HG02970 (cell line): ENCODE measurements at regions not wholly inside any gene's neighbourhood (a gene's known extent, or its start where the extent isn't known, plus 50 kb on each side); places are given as distances from the start of the nearest gene placed in this dataset.
"Not testable (repeated sequence)": the region's sequence is repeated elsewhere in the genome, so short reads cannot be mapped to it uniquely, and the experiment has no call there.

Experiments
- ATAC-seq: cut with Tn5 transposase; IDR thresholded peaks from one replicate; pipeline ENCODE4 v1.9.1; 2021; ENCODE audit warnings: mild to moderate bottlenecking, moderate library complexity, moderate number of reproducible peaks; ENCODE audit not compliant: unreplicated experiment, low FRiP score

- no peak for ATAC-seq
Observed at GRCh38 chr6:67883500-67884366, 751.3 kb upstream of the ADGRB3 start.

DNA sequence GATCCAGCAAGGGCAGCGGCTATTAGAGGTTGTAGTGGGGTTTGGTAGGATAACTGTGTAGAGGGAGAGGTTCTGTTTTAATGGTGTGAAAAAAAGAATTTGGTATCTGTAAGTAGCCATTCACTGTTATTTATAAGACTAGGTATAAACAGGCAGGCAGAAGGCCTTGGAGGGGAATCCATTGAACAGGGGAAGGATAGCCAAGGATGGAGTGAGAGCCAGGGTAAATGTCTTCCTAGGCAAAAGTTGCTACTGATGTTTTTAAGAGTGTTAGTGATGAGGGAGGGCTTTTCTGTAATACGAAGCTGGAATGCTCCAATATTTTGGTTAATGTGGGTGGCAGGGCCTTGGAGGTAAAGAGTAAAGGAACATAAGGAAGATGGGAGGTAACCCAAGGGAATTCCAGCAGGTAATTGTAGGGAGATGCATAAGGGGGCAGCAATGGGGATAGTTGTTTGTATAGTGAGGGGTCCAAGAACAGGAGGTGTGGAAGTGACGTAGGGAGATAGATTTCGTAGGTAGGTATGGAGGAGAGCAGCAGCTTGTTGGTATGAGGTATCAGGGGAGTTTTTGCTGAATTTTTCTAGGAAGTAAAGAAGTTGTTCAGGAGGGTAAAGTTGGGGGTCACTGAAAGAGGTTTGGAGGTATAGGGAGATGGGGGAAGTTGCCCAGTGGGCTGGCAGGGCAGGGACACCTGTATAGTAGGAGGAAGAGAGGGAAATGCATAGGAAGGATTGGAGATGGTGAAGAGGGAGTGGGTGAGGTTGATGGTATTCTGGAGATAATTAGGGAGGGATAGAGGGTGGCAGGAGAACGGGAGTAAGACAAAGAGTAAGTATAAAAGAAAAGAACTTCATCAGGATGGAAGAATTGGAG lies 752.4 kb upstream of the ADGRB3 start:
- ATAC-seq, result no peak

DNA sequence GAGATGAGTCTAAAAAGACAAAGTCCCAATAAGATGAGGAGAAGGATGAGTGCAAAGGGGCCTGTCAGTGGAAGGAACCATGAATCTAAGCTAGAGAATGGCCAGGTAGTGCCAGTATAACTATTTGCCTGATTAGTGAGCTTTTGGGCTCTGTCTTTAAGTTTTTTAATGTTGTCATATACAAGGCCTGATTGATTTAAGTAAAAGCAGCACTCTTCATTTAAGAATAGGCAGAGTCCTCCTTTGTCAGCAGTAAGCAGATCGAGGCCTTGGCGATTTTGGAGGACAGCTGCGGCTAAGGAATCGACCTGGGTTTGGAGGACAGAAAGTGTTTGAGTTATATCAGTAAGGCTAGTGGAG lies 753.4 kb upstream of the ADGRB3 start:
- no peak for ATAC-seq

DNA sequence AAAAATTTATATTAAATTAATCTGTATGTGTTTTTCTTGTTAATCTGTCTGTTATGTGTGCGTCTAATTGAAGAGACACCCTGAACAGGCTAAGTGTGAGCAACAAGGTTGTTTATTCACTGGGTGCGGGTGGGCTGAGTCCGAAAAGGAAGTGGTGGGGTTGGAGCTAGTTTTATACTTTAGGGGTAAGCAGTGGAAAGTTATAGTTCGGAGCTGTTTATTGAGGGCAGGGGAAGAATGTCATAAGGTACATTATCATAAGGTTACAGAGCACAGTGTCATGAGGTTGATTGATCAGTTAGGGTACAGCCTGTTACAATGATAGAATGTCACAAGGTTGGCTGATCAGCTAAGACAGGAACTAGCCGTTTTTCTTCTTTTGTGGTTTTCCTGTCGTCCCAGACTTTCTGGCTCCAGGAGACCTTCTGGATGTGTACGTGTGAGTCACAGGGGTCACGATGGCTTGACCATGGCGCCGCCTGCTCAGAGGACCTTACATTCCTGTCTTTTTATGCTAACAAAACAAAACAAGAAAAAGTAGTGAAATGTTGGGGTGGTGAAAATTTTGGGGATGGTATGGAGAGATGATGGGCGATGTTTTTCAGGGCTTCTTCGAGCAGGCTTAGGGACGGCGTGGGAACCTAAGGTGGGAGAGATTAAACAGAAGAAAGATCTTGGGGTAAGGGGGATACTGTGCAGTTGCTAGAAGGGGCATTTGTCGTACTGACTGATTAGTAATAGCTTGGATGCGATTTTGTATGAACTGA lies 754.0 kb upstream of the ADGRB3 start:
- no peak for ATAC-seq

DNA sequence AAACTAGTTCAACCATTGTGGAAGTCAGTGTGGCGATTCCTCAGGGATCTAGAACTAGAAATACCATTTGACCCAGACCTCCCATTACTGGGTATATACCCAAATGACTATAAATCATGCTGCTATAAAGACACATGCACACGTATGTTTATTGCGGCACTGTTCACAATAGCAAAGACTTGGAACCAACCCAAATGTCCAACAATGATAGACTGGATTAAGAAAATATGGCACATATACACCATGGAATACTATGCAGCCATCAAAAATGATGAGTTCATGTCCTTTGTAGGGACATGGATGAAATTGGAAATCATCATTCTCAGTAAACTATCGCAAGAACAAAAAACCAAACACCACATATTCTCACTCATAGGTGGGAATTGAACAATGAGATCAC lies 754.7 kb upstream of the ADGRB3 start:
- ATAC-seq, result not testable (repeated sequence)

DNA sequence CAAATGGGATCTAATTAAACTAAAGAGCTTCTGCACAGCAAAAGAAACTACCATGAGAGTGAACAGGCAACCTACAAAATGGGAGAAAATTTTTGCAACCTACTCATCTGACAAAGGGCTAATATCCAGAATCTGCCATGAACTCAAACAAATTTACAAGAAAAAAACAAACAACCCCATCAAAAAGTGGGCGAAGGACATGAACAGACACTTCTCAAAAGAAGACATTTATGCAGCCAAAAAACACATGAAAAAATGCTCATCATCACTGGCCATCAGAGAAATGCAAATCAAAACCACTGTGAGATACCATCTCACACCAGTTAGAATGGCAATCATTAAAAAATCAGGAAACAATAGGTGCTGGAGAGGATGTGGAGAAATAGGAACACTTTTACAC lies 755.2 kb upstream of the ADGRB3 start:
- not testable (repeated sequence) for ATAC-seq

DNA sequence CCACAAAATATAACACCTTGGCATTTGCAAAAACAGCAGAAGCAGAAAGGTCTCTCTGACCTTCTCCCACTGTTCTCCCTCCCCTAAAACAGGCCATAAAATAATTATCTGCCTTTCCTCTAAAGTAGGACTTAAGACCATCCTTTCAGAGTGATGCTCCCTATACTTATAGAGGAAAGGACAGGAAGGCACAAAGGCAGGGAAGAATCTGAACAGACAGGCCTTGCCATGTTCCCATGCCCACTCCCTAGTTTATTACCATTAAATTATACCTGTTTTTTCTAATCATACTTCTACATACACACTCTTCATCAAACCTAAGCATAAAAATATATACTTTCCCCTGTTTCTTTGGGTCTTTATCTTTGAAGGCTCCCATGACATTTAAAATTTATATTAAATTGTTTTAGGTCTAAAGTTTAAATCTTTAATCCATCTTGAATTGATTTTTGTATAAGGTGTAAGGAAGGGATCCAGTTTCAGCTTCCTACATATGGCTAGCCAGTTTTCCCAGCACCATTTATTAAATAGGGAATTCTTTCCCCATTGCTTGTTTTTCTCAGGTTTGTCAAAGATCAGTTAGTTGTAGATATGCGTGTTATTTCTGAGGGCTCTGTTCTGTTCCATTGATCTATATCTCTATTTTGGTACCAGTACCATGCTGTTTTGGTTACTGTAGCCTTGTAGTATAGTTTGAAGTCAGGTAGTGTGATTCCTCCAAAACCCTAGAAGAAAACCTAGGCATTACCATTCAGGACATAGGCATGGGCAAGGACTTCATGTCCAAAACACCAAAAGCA lies 755.8 kb upstream of the ADGRB3 start:
- ATAC-seq, result not testable (repeated sequence)

- ATAC-seq, result not testable (repeated sequence)
Observed at GRCh38 chr6:67878216-67878615, 756.9 kb upstream of the ADGRB3 start.

DNA sequence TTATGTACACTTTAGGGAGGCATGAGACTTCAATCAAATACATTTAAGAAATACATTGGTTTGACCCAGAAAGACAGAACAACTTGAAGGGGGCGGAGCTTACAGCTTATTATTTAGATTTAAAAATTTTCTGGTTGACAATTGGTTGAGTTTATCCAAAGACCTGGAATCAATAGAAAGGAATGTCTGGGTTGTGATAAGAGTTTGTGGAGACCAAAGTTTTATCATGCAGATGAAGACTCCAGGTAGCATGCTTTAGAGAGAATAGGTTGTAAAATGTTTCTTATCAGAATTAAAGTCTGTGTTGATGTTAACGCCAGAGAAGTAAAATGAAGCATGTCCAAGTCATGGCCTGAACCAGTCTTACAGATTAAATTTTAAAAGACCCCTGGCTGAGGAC lies 757.8 kb upstream of the ADGRB3 start:
- no peak for ATAC-seq

- ATAC-seq, result no peak
Observed at GRCh38 chr6:67875877-67876383, 759.2 kb upstream of the ADGRB3 start.

- no peak for ATAC-seq
Observed at GRCh38 chr6:67870321-67870720, 764.8 kb upstream of the ADGRB3 start.

DNA sequence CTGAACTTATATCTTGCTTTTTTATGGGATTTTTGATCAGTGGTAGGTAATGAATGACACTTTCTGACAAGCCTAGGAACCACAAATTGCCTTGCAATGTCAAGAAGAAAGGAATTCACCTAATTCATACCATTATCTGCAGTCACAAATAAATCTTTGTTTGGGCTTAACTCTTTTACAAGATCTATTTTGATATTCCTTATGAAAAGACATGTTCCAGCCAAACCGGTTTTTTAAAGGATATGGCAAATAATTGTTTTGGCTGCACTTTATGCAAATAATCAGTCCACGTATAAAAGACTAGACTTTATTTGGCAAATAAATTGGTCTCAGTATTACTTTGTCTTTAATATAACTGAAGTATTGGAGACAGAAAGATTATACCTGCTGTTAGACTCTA lies 771.7 kb upstream of the ADGRB3 start:
- no peak for ATAC-seq

DNA sequence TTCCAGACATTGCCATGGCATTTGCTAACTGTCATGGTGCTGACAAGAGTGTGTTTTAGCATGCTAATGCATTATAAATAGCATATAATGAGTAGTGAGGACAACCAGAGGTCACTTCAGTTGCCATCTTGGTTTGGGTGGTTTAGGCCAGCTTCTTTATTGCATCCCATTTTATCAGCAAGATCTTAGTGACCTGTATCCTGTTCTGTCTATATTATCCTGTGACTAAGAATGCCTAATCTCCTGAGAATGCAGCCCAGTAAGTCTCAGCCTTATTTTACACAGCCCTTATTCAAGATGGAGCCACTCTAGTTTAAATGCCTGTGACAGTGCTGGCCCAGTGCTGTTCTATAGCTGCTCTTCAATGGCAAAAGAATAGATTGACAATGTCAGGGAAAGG lies 781.0 kb upstream of the ADGRB3 start:
- no peak for ATAC-seq

- no peak for ATAC-seq
Observed at GRCh38 chr6:67839818-67840217, 795.3 kb upstream of the ADGRB3 start.

DNA sequence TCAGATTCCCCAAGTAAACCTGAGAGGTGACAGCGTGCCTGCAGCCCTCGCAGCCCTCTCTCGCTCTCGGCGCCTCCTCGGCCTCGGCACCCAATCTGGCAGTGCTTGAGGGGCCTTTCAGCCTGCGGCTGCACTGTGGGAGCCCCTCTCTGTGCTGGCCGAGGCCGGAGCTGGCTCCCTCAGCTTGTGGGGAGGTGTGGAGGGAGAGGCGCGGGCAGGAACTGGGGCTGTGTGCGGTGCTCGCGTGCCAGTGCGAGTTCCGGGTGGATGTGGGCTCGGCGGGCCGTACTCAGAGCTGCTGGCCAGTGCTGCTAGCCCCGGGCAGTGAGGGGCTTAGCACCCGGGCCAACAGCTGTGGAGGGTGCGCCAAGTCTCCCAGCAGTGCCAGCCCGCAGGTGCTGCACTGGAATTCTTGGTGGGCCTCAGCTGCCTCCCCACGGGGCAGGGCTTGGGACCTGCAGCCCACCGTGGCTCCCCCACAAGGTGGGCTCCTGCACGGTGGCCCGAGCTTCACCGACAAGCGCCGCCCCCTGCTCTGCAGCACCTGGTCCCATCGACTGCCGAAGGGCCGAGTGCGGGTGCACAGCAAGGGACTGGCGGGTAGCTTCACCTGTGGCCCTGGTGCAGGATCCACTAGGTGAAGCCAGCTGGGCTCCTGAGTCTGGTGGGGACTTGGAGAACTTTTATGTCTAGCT lies 809.7 kb upstream of the ADGRB3 start:
- ATAC-seq, result no peak

DNA sequence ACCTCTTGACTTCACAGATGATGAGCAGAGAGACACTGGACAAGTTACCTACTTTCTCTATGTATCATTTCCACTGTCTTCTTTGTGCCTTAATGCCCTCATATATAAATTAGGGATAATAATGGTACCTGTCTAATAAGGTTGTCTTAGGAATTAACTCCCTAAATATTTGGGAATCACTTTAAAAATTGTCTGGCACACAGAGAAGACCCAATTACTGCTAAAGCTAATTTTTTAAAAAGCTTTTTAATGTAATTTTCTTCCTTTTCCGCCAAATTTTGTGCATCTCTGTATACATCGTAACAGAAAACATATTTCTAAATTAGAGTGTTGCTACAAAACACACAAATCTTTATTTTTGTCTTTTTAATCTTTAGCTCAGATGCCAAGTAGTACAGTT lies 816.8 kb upstream of the ADGRB3 start:
- ATAC-seq, result no peak

DNA sequence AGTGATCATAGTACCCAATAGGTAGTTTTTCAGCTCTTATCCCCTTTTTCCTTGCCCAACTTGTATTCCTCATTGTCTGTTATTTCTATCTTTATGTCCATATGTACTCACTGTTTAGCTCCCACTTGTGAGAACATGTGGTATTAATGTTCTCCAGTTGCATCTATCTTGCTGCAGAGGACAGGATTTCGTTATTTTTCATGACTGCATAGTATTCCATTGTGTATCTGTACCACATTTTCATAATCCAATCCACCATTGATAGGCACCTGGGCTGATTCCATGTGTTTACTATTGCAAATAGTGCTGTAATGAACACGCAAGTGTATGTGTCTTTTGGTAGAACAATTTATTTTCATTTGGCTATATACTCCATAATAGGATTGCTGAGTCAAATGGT lies 819.5 kb upstream of the ADGRB3 start:
- no peak for ATAC-seq

DNA sequence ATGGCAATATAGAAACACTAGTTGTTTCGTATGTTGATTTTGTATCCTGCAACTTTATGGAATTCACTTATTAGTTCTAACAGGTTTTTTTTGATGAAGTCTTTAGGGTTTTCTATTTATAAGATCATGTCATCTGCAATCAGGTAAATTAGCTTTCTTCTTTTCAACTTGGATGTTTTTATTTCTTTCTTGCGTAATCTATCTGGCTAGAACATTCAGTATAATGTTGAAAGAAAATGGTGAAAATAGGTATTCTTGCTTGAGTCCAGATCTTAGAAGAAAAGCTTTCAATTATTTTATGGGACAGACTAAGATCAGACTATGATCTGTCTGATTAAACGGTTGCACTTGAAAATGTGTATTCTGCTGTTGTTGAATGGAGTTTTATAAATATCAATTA lies 820.8 kb upstream of the ADGRB3 start:
- no peak for ATAC-seq

GRCh38 chr6:67812693-67813092 lies 822.4 kb upstream of the ADGRB3 start:
- no peak for ATAC-seq
